ENCODE measurements at regions not wholly inside any gene's neighbourhood (a gene's known extent, or its start where the extent isn't known, plus 50 kb on each side); places are given as distances from the start of the nearest gene placed in this dataset.

- no peaks in the 10 kb centered on the region for H3K79me2 ChIP-seq (ENCODE audit: insufficient read depth, low read length)
- DNase-seq = no peak
- no peak for ATAC-seq (ENCODE audit: insufficient read depth, low read depth)
- H4K20me1 ChIP-seq (ENCODE audit: insufficient read depth, low read length) = no peaks in the 10 kb centered on the region
- no peaks in the 10 kb centered on the region for H3K36me3 ChIP-seq (ENCODE audit: insufficient read depth, low read length)
- no peak for TF ChIP-seq CTCF (IDR thresholded peaks at IDR 0.05; ENCODE audit: borderline replicate concordance, extremely low read depth, low read length, poor library complexity, severe bottlenecking)
- TF ChIP-seq EZH2 (IDR thresholded peaks at IDR 0.05; ENCODE audit: borderline replicate concordance, low read depth, low read length, severe bottlenecking) = no peak
- no peak overlapping the region for H2AFZ ChIP-seq (ENCODE audit: low read depth, low read length)
- H3K27me3 ChIP-seq (ENCODE audit: insufficient read depth, low read length, poor library complexity) = no peaks in the 10 kb centered on the region
- no peak overlapping the region for H3K27ac ChIP-seq (ENCODE audit: low read length)
- no peaks in the 10 kb centered on the region for H3K9me3 ChIP-seq (ENCODE audit: insufficient read depth, low read length, severe bottlenecking)
- H3K4me2 ChIP-seq (ENCODE audit: insufficient read depth, low read length) = no peak overlapping the region
- H3K4me3 ChIP-seq (ENCODE audit: low read depth in 1 of 2, low read length in 2 of 2) = no peak overlapping the region
- H3K4me1 ChIP-seq (ENCODE audit: insufficient read depth, low read length) = no peaks in the 10 kb centered on the region
- no peak overlapping the region for H3K9ac ChIP-seq (ENCODE audit: low read depth, low read length)
Measured at GRCh38 chr15:66646308-66646707, 55.7 kb upstream of the SMAD6 start.

GRCh38 chr15:66646799-66647198, 55.2 kb upstream of the SMAD6 start:
- Histone ChIP-seq H3K4me3 (ENCODE audit: low read depth in 1 of 2, low read length in 2 of 2) (no peak overlapping the region), H3K9me3 (ENCODE audit: insufficient read depth, low read length, severe bottlenecking) (no peaks in the 10 kb centered on the region), H3K27me3 (ENCODE audit: insufficient read depth, low read length, poor library complexity) (no peaks in the 10 kb centered on the region), H3K9ac (ENCODE audit: low read depth, low read length) (no peak overlapping the region), H3K27ac (ENCODE audit: low read length) (no peak overlapping the region), H3K4me2 (ENCODE audit: insufficient read depth, low read length) (no peak overlapping the region), H3K79me2 (ENCODE audit: insufficient read depth, low read length) (no peaks in the 10 kb centered on the region), H3K36me3 (ENCODE audit: insufficient read depth, low read length) (no peaks in the 10 kb centered on the region), H2AFZ (ENCODE audit: low read depth, low read length) (no peak overlapping the region), H4K20me1 (ENCODE audit: insufficient read depth, low read length) (no peaks in the 10 kb centered on the region), H3K4me1 (ENCODE audit: insufficient read depth, low read length) (no peaks in the 10 kb centered on the region)
- ATAC-seq (ENCODE audit: insufficient read depth, low read depth) (no peak), DNase-seq (no peak)
- TF ChIP-seq CTCF (IDR thresholded peaks at IDR 0.05; ENCODE audit: borderline replicate concordance, extremely low read depth, low read length, poor library complexity, severe bottlenecking) (no peak), EZH2 (IDR thresholded peaks at IDR 0.05; ENCODE audit: borderline replicate concordance, low read depth, low read length, severe bottlenecking) (no peak)

- H3K4me1 ChIP-seq (ENCODE audit: insufficient read depth, low read length) = no peaks in the 10 kb centered on the region
- H2AFZ ChIP-seq (ENCODE audit: low read depth, low read length) = no peak overlapping the region
- no peak overlapping the region for H3K4me2 ChIP-seq (ENCODE audit: insufficient read depth, low read length)
- no peaks in the 10 kb centered on the region for H3K27me3 ChIP-seq (ENCODE audit: insufficient read depth, low read length, poor library complexity)
- DNase-seq (no peak), ATAC-seq (ENCODE audit: insufficient read depth, low read depth) (no peak)
- H4K20me1 ChIP-seq (ENCODE audit: insufficient read depth, low read length) = no peaks in the 10 kb centered on the region
- no peak overlapping the region for H3K27ac ChIP-seq (ENCODE audit: low read length)
- TF ChIP-seq CTCF (IDR thresholded peaks at IDR 0.05; ENCODE audit: borderline replicate concordance, extremely low read depth, low read length, poor library complexity, severe bottlenecking) = no peak
- TF ChIP-seq EZH2 (IDR thresholded peaks at IDR 0.05; ENCODE audit: borderline replicate concordance, low read depth, low read length, severe bottlenecking) = no peak
- no peaks in the 10 kb centered on the region for H3K36me3 ChIP-seq (ENCODE audit: insufficient read depth, low read length)
- H3K9ac ChIP-seq (ENCODE audit: low read depth, low read length) = no peak overlapping the region
- no peaks in the 10 kb centered on the region for H3K79me2 ChIP-seq (ENCODE audit: insufficient read depth, low read length)
- H3K4me3 ChIP-seq (ENCODE audit: low read depth in 1 of 2, low read length in 2 of 2) = no peak overlapping the region
- H3K9me3 ChIP-seq (ENCODE audit: insufficient read depth, low read length, severe bottlenecking) = no peaks in the 10 kb centered on the region
Measured at GRCh38 chr15:66647358-66647757, 54.7 kb upstream of the SMAD6 start.

GRCh38 chr15:66648588-66648987, 53.4 kb upstream of the SMAD6 start:
- no peak overlapping the region for H3K27ac ChIP-seq (ENCODE audit: low read length)
- TF ChIP-seq EZH2 (IDR thresholded peaks at IDR 0.05; ENCODE audit: borderline replicate concordance, low read depth, low read length, severe bottlenecking) = no peak
- no peak for TF ChIP-seq CTCF (IDR thresholded peaks at IDR 0.05; ENCODE audit: borderline replicate concordance, extremely low read depth, low read length, poor library complexity, severe bottlenecking)
- H3K9me3 ChIP-seq (ENCODE audit: insufficient read depth, low read length, severe bottlenecking) = no peaks in the 10 kb centered on the region
- H3K4me3 ChIP-seq (ENCODE audit: low read depth in 1 of 2, low read length in 2 of 2) = no peak overlapping the region
- ATAC-seq (ENCODE audit: insufficient read depth, low read depth) (no peak), DNase-seq (no peak)
- no peaks in the 10 kb centered on the region for H4K20me1 ChIP-seq (ENCODE audit: insufficient read depth, low read length)
- no peak overlapping the region for H2AFZ ChIP-seq (ENCODE audit: low read depth, low read length)
- H3K79me2 ChIP-seq (ENCODE audit: insufficient read depth, low read length) = no peaks in the 10 kb centered on the region
- H3K27me3 ChIP-seq (ENCODE audit: insufficient read depth, low read length, poor library complexity) = no peaks in the 10 kb centered on the region
- no peak overlapping the region for H3K4me2 ChIP-seq (ENCODE audit: insufficient read depth, low read length)
- H3K9ac ChIP-seq (ENCODE audit: low read depth, low read length) = no peak overlapping the region
- H3K36me3 ChIP-seq (ENCODE audit: insufficient read depth, low read length) = no peaks in the 10 kb centered on the region
- H3K4me1 ChIP-seq (ENCODE audit: insufficient read depth, low read length) = no peaks in the 10 kb centered on the region

All from DND-41 (cell line).